AG04450 (cell line): ENCODE measurements at regions not wholly inside any gene's neighbourhood (a gene's known extent, or its start where the extent isn't known, plus 50 kb on each side); places are given as distances from the start of the nearest gene placed in this dataset.

Source experiments
- CTCF ChIA-PET: fragments of 300-600, 350-600 bp; formaldehyde crosslinking; extraction: SDS; loops from one replicate; lab custom pipeline; 2022; ENCODE audit warnings: antibody characterized with exemption, inconsistent platforms; lab: Charles Lee
- POLR2A ChIA-PET: fragments of 350-600 bp; formaldehyde crosslinking; extraction: SDS; loops from one replicate; lab custom pipeline; 2021; ENCODE audit warnings: antibody characterized with exemption, inconsistent platforms; lab: Yijun Ruan, JAX
- DNase-seq: peaks from one replicate; pipeline ENCODE4 v3.0.0-alpha.2; 2011; ENCODE audit warnings: low read depth, low spot score
- H3K27ac ChIP-seq: one replicate; pipeline ENCODE4 v1.5.1; 2012; ENCODE audit warnings: low read depth, low read length, control low read depth
- H3K27me3 ChIP-seq: one replicate; pipeline ENCODE4 v1.6.0; 2012; ENCODE audit warnings: low read length; ENCODE audit not compliant: control insufficient read depth, insufficient read depth
- H3K4me3 ChIP-seq: 2 replicates; pipeline ENCODE4 v1.5.1; 2011; ENCODE audit warnings: mild to moderate bottlenecking, low read depth, low read length, control low read depth
- H3K9me3 ChIP-seq: 2 replicates; pipeline ENCODE4 v1.5.1; 2012; ENCODE audit warnings: low read length; ENCODE audit not compliant: control insufficient read depth, insufficient read depth
- TF ChIP-seq, protein P1 (sequence below): IDR thresholded peaks from 2 replicates; pipeline ENCODE4 v1.5.1; 2011; ENCODE audit warnings: low read depth, low read length, control low read depth, inconsistent platforms

DNA sequence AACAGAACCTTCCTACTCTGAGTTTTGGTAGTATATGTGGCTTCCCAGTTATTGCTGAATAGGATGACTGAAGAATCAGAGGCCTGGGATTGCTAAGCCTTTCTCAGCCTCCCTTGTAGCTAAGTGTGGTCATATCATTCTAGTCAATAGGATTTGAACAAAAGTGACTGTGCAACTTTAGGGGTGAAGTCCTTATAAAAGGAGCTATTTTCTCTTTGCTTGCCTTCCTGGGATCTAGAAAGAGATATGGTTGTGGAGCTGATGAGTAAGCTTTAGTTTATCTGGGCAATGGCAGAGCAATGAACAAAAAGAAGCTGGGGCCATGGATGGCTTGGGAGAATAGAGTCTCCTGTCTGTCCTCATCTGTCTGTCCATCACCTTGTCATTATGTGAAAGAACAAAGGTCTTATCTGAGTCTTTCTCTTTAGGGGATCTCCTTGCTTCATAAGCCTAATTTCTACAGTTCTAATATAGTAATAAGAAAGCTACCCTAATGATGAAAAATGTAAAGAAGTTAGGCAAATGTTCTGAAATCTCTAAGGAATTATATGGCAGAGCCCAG, 91.5 kb downstream of the TENT5C start:
- no peak overlapping the region for H3K4me3 ChIP-seq
- ChIA-PET POLR2A (interaction anchor here (1.0 to 1.8 kb wide), 4 partner anchors 10 to 124 kb away, joined by 4 to 6 read pairs (median 5); no protein-coding TSS in a partner anchor), CTCF (interaction anchor here (0.8 to 3.7 kb wide), 9 partner anchors 13 to 185 kb away, joined by 3 to 19 read pairs (median 4); no protein-coding TSS in a partner anchor)
- H3K9me3 ChIP-seq = no peaks in the 10 kb centered on the region
- peak overlapping the region; percentile 54 for H3K27ac ChIP-seq
- TF ChIP-seq, protein P1, sequence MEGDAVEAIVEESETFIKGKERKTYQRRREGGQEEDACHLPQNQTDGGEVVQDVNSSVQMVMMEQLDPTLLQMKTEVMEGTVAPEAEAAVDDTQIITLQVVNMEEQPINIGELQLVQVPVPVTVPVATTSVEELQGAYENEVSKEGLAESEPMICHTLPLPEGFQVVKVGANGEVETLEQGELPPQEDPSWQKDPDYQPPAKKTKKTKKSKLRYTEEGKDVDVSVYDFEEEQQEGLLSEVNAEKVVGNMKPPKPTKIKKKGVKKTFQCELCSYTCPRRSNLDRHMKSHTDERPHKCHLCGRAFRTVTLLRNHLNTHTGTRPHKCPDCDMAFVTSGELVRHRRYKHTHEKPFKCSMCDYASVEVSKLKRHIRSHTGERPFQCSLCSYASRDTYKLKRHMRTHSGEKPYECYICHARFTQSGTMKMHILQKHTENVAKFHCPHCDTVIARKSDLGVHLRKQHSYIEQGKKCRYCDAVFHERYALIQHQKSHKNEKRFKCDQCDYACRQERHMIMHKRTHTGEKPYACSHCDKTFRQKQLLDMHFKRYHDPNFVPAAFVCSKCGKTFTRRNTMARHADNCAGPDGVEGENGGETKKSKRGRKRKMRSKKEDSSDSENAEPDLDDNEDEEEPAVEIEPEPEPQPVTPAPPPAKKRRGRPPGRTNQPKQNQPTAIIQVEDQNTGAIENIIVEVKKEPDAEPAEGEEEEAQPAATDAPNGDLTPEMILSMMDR = no peak
- H3K27me3 ChIP-seq = no peaks in the 10 kb centered on the region
- DNase-seq = no peak

- DNase-seq = no peak
- POLR2A ChIA-PET = interaction anchor here (1.1 kb wide), 1 partner anchor 92 kb away, joined by 3 read pairs; the partner anchor contains the start of gene TENT5C
Observed at GRCh38 chr1:117698398-117699160, 92.7 kb downstream of the TENT5C start.

DNA sequence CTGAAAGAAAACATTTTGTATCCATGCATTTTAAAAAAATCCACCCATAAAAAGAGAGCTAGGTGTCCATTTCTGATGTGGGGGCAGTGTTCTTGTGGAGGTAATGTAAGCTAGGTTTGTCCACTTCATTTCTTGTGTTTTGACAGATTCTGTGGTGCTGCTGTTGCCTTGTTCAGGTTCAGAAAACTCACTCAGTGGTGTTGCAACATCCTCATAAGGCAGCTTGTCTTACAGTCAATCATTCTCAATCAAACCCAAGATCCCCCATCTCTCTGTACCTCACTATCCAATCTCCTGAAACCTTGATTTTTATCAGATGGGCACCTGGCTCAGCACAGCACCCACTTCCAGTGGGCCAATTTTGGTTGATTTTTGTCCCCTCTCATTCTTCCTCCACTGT, 94.1 kb downstream of the TENT5C start:
- DNase-seq = no peak
- TF ChIP-seq, protein P1 = no peak
- no peaks in the 10 kb centered on the region for H3K27me3 ChIP-seq
- ChIA-PET POLR2A (no interaction called here), CTCF (interaction anchor here (1.1 kb wide), 1 partner anchor 10 kb away, joined by 3 read pairs; no protein-coding TSS in a partner anchor)
- peaks cover 4% of the 10 kb centered on the region; the same call in 1 of the 2 replicates for H3K9me3 ChIP-seq
- no peak overlapping the region for H3K27ac ChIP-seq
- H3K4me3 ChIP-seq = no peak overlapping the region

More at GRCh38 chr1:117698398-117699160, 92.7 kb downstream of the TENT5C start:
- peaks cover 2% of the 10 kb centered on the region; the same call in 1 of the 2 replicates for H3K9me3 ChIP-seq
- no peaks in the 10 kb centered on the region for H3K27me3 ChIP-seq
- CTCF ChIA-PET = interaction anchor here (1.4 to 3.7 kb wide), 2 partner anchors 58 to 164 kb away, joined by 3 to 19 read pairs; no protein-coding TSS in a partner anchor
- TF ChIP-seq, protein P1 = no peak
- H3K4me3 ChIP-seq = no peak overlapping the region
- no peak overlapping the region for H3K27ac ChIP-seq

- H3K27me3 ChIP-seq = no peaks in the 10 kb centered on the region
- peaks cover 4% of the 10 kb centered on the region; the same call in 1 of the 2 replicates for H3K9me3 ChIP-seq
- ChIA-PET POLR2A (interaction anchor here (0.6 kb wide), 1 partner anchor 33 kb away, joined by 6 read pairs; no protein-coding TSS in a partner anchor), CTCF (interaction anchor here (0.7 kb wide), 1 partner anchor 192 kb away, joined by 16 read pairs; no protein-coding TSS in a partner anchor)
- no peak for DNase-seq
- H3K27ac ChIP-seq = no peak overlapping the region
- TF ChIP-seq, protein P1 = no peak
- no peak overlapping the region for H3K4me3 ChIP-seq
Observed at GRCh38 chr1:117702654-117703053, 96.8 kb downstream of the TENT5C start.

GRCh38 chr1:117707371-117707770, 101.5 kb downstream of the TENT5C start:
- CTCF ChIA-PET = interaction anchor here (1.0 kb wide), 1 partner anchor 52 kb away, joined by 3 read pairs; no protein-coding TSS in a partner anchor
- DNase-seq = no peak
- Histone ChIP-seq H3K27me3 (no peaks in the 10 kb centered on the region), H3K4me3 (no peak overlapping the region), H3K27ac (no peak overlapping the region), H3K9me3 (peaks cover 4% of the 10 kb centered on the region)
- TF ChIP-seq, protein P1 = no peak
- POLR2A ChIA-PET = no interaction called here
